ENCODE measurements at regions not wholly inside any gene's neighbourhood (a gene's known extent, or its start where the extent isn't known, plus 50 kb on each side); places are given as distances from the start of the nearest gene placed in this dataset.

DNA sequence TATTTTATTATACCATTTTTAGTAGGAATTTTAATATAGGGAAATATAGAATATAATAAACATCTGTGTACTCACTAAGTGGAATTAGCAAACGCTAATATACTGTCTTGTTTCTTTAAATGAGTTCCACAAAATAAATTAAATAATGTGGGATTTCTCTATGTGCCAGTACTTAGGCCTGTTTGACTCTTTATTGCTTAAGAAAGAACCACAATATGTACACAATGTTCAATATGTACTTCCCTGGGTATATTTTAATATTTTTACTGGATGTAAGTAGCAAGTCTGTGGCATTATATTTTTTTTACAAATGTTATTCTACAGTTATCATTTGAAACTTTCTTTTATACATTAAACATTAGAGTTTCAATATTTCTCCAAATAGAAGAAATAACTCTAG is 92.5 kb upstream of the CARD18 start:
- no peak for DNase-seq

DNA sequence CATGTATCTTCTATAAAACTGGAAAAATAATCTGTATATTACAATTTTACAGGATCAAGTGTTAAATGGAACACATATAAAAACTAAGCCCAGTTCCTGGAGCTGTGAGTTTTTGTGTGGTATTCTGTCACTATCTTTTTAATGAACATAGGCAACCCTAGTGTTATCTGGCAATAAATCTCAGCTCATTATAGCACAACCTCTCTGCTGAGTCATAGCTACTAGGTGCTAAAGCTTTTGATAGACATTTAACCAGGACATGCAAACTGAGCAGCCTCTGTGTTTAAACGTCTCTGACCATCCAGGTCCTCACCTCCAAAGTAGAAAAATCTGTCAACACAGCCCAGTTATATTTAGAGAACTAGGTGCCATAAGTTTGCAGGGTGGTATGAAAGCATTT is 91.0 kb upstream of the CARD18 start:
- DNase-seq, result no peak

DNA sequence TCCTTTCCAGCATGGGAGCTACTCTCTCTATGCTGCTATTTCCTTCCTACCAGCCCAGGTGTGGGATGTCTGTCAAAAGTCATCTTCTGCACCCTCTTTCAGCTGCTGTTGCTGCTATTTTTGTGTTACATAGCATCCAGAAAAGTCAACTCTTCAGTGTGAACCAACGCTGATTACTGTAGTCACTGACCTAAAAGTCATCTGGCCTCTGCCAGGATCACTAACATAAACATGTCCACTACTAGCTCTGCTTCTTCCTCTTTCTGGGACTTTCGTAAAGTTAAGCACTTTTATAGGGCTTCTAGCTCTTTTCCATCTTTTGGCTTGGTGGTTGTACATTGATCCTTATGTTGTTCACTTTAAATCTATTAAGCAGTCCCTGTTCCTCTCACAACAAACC is 90.2 kb upstream of the CARD18 start:
- DNase-seq, result no peak

DNA sequence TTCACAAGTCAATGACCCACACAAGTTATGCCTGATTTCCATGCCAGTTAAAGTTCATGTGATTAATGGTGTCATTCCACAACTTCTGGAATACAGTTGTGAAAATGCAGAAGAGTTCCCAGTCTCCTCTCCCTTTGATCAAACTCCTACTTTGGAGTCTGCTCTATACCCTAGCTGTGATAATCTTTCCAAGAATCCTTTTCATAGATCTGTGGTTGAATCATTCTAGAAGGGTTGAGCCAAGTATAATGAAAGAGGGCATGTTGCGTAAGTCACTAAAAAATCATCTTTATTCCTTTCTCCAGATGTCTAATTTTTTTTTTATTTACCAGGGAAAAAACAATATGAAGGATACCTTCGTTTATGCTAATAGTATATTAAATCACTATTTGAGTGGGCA is 89.7 kb upstream of the CARD18 start:
- DNase-seq, result no peak

DNA sequence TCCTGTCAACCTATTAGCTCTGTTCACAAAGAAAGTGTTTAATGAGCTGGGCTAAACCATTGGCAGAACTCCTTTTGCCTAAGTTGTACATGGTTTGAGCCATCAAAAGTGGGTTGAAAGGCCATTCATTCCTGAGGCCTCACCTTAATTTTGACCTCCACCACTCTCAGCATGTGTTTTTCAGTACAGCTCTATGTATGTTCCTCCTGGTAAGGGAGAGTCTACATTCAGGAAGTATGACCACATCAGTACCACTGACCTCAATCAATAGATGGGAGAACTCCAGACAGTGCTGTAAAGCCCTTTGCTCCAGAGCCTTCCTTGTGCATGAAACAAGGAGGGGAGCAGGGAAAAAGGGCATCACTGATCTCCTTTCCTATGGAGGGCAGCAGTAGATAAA is 87.8 kb upstream of the CARD18 start:
- no peak for DNase-seq

DNA sequence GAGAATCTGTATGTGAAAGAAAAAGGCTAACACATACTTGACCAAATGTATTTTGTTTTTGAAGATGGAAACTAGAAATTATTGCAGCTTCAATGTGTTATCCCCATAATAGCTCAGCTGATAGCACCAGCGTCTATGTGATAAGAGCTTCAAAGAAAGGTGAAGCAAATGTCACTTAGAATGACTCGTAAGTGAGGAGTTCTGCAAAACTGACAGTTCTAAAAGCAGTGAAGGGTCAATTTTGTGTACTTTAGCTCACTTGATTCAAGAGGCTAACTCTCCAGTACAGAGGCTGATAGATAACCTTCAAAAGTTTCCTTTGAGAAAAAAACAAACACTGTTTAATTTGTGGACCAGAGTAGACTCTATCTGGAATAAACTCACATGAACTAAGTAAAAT is 87.2 kb upstream of the CARD18 start:
- no peak for DNase-seq

DNA sequence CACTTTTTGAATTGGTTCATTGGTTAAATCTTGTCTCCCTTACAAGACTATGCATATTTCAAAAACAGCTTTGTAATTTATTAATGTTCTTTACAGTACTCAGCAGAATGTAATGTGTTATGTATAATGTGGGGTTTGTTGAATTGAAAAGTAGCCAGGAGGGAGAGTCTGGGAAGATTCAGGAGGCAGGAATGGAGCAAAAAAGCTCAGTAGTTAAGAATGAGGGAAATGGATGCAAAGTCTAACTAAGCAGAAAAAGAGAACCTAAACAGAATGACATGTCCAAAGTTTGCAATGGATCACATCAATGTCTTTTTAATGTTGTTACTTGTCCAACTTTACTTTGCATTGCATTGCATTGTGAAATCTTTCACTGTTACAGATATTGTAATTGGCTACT is 86.5 kb upstream of the CARD18 start:
- DNase-seq, result no peak

DNA sequence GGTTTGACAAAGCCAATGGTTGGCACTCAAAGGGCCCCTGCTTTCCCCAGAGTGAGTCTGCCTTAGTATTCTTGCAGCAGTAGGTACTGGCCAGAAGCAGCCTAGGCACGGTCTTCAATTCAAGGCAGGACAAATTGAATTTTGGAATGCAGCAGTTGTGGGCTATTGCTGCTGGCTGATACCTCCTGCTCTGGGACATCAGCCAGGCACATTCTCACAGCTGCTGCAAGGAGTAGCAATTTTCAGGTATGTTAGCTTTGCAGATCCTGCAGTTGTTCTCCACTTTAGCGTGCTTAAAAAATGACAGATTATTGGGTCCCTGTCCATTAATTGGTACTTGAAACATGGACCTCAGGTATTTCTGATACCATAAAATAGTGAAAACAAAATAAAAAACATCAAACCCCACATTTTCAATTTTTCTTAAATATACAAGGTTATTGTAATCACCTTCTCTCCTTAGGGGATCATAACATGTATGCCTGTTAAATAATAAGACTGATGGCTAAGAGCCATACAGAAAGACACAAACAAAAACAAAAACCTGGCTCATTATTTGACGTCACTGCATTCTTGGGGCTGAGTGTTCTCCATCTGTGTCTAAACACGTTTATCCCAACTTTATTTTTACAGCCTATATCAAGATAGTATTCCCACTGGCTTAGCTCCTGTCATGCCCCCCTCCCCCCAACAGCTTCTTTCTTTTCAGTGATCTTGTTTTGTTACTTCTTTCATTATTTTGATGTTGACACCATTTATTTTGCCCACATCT is 85.1 kb upstream of the CARD18 start:
- peak in 2 of 3 donors; percentile 14 to 30 for DNase-seq

DNA sequence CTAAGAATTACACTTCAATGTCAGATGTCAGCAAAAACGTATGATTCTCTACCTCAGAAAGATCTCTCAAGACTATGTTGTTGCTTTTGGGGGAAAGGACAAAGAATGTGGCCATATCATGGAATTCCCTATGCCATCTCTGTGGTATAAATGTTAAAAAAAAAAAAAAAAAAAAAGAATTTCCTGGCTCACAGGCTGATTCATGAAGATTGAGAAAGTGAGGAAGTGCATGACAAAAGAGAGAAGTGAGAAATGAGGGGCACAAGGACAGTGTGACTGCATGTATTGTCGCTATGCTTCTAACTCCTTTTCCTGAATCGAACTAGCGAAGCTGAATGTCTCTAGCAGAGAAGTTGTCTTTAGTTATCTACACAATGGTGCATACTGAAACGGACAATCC is 80.6 kb upstream of the CARD18 start:
- DNase-seq, result no peak

DNA sequence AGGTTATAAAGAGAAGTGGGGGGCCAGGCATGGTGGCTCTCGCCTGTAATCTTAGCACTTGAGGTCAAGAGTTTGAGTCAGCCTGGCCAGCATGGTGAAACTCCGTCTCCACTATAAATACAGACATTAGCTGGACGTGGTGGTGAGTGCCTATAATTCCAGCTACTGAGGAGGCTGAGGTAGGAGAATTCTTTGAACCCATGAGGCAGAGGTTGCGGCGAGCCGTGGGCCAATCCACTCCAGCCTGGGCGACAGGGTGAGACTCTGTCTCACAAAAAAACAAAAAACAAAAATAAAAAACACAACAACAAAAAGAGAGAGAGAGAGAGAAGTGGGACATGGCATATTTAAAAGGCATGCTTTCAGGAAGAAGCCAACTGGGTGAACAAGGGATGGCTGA is 80.1 kb upstream of the CARD18 start:
- DNase-seq, result no peak

DNA sequence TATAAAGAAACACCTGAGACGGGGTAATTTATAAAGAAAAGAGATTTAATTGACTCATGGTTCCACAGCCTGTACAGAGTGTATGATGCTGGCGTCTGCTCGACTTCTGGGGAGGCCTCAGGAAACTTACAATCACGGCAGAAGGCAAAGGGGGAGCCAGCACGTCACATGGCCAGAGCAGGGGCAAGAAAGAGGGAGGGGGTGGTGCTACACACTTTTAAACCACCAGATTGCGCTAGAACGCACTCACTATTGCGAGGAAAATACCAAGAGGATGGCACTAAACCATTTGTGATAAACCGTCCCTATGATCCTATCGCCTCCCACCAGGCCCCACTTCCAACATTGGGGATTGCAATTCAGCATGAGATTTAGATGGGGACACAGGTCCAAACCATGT is 79.7 kb upstream of the CARD18 start:
- no peak for DNase-seq

DNA sequence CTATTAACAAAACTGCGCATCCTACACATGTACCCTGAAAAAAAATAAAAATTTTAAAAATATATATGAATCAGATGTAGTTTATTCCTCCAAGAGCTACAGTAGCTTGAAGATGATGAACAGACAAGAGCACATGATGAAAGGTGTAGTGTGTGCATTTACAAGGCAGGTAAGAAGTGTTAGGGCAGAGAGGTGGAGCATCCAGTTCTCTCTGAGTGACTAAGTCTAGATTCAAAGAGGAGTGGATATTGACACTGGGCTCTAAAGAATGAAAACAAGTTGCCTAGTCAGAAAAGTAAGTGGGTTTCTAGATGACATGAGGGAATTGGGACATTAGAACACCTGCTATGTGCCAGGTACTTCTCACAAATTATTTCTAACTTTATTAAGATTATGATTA is 76.0 kb upstream of the CARD18 start:
- no peak for DNase-seq

DNA sequence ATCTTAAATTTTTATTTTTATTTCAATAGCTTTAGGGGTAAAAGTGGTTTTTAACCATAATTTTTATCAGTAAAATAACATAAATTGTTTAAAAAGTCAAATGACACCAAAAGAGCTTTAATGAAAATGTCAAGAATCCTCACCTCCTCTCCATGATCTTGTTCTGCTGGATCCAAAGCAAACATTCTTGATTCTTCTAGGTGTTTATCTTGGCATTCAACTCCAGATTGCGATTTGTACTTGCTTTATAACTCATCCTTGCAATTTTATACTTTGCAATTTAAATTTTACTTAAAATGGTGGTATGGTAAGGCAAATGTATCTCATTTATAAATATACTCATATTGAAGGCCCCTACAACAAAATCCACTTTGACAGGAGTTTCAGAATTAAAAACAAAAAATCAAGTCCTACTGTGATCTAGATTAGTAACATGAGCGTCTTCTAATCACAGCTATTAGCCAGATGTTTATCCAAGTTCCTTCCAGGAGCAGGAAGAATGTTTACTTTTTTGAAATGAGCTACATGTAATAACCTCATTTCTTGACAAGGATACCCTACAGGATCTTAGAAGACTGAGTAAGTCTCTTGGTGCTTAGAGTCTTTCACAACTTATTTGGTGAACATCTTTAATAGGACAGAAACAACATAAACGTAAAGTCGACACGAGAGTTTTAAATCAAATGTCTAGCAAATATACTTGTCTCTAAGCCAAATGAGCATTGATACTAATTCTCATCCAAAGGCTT is 72.4 kb upstream of the CARD18 start:
- DNase-seq, result no peak

DNA sequence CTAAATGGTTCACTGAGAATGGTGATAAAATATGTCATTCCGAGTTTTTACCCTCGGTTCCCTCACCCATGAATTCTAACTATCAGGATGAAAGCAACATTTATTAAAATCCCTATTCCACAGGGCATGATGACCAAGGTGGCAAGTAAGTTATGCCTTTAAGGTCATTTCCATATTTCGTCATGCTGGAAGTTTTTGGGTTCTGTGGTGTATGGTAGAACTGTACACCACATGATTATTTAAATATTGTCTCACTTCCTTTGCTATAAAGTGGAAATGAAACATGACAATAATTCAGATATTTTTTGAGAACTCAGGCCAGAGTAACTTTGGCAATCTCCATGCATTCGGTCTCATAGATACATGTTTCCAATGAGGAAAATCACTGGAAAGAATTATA is 68.5 kb upstream of the CARD18 start:
- DNase-seq, result no peak

DNA sequence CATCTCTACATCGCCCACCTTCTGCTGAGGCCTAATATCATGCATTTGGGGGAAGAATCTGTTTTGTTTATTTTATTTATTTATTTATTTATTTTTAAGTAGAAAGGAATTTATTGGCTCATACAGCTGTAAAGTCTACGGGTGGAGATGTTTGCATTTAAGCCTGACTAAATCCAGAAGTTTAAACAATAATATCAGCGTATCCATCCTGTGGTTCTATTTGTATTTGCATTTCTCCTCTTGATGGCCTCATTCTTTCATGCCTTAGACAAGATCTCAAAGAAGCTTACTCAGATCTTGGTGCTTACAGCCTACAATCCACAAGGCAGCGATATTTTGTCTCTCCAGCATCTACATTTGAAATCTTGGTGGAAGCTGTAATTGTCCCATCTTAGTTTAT is 67.1 kb upstream of the CARD18 start:
- no peak for DNase-seq

DNA sequence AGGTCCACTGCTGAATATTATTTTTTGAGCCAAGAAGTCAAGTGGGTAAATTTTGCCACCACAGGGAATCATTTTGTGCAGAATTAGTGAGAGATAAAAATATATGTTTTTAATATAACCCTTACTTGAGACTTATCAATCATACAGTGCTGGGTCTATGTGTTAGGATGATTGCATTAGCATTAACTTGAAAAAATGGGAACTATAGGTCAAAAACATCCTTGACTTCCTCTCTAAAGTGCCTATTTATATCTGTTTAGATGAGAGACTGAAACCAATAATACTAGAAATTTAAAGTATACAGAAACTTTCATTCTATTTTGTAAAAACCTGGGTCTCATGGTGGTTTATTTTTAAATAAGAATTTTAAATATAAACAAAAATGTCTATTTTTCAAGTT is 65.1 kb upstream of the CARD18 start:
- DNase-seq, result no peak

DNA sequence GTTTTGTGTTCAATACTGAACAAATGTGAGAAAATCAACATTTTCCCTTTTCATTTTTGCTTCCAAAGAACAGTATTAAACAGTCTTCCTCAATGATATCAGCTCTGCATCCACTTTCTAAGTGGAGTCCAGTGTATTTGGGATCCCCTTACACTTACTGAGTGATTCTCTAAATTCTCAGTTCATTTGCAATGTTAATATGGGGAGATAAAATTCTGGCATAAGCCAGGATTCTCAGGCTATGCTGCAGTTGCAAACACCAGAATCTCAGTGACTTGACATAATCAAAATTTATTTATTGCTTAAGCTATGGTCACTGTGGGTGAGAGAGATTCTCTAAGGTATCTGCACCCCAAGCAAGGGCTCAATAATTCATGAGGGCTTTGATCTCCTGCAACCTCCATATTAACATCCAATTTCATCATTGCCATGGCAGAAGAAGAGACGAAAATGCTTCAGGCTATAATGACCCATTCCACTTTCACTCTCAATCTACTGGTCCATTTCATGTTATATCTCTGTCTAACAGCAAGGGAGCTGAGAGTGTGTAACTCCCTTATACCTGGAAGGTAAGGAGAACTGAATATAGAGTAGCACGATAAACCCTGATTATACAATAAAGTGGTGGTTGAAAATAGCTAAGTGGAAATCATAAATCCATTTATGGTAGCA is 64.1 kb upstream of the CARD18 start:
- no peak for DNase-seq

DNA sequence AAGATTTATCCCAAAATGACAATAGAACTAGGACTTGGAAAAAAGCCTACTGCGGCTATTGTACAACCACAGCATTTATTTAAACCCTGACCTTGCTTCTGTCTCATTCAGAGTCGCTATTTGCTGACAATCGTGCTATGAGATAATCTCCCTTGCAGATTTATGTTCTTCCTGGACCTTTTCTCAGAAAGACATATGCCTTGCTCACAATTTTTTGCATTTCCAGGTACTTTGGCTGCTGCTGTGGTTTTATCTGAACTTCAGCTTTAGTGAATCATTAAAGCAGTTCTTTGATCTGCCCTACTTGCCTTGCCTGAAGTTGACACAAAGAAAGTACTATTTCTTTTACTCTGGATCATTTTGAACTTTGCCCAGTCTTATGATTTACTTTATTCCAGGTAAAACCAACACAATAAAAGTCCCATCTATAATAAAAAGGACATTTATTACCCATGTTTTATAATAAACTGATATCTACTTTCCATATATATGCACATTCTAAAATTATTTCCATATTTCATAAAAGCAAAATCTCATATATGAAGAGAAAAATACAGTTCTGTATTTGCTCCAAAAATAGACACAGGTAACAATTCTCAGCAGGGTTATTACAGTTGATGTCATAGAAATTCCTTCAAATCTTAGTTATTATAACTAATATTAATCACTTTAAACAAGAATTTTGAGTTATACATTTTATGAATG is 63.4 kb upstream of the CARD18 start:
- no peak for DNase-seq

DNA sequence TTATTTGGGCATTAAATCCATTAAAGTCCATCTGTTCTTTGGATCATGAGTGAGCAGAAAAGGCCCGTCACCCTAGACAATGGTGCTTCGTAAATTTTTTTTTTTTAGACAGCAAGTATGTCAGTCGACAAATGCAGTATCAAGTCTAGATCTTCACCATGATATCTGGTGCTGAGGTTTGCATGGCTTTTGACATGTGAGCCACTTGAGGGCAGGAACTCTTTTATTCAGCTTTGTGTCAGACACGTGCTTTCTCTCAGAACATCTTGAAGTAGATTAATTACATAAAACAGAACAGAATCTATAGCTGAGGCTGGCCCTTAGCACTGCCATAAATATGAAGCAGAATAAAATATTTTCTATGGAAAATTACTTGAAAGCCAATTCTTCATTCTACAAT is 62.9 kb upstream of the CARD18 start:
- DNase-seq, result no peak

DNA sequence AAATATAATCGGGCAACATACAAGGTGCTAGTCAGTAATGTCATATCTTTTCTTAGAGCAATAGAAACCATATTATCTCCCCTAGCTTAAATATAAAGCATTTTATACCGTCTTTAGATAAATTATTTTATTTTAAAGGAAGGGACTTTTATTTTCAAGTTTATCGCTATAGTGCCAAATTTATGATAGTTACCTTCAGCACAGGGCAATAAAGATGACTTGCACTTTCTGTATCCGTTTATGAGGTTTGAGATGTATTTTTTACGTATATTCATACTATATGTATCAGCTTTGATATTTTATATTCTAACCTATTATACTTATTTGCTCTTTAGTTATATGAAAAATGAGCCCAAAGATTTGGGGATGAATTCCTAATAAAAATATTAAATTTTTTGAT is 61.6 kb upstream of the CARD18 start:
- no peak for DNase-seq

DNA sequence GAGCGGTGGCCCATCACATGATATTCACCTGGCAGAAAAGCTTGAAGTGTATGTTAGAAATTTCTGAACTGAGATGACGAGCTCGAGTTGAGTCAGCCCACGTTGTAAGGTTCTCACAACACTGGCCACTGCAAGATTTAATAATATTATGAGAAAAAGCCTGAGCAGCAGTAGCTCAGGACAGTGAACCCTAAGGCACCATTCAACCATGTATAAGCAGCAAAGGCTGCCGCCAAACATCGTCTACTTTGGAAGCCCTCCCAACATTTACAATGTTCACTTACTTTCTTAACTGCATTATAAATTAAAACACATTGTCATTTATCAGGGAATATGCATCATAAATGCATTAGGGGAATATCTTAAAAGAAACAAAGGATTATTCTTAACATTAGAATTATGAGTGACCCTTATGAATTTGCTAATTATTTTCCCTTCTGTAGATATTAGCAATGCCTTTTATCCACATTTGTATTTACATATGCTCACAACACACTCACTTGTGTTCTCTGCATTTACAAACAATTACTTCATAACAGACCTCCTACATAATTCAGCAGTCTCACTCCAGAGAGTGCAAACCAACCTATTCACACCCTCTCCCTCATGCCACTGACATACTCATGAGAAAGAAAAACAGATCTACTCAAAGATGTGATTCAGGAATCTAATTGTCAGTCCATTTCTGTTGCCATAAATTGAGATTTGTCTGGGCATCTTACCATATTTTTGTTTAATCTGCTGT is 57.7 kb upstream of the CARD18 start:
- no peak for DNase-seq

DNA sequence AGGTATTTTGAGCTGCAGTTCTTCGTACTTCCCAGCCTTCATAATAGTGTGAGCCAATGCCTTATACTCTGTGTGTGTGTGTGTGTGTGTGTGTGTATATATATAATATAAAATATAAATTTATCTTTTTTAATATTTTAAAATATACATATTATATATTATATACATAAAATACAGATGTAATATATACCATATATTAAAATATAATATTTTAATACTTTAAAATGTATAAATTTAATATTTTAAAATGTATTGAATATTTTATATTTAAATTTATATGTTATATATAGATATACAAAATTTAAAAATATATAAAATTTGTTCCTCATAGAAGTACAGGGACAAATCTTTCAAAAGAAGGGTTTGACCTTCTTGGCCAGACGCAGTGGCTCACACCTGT is 53.7 kb upstream of the CARD18 start:
- no peak for DNase-seq
